ENCODE measurements at regions not wholly inside any gene's neighbourhood (a gene's known extent, or its start where the extent isn't known, plus 50 kb on each side); places are given as distances from the start of the nearest gene placed in this dataset.
A peak's percentile ranks its signal among the peaks of the same experiment; 100 is the strongest.

DNA sequence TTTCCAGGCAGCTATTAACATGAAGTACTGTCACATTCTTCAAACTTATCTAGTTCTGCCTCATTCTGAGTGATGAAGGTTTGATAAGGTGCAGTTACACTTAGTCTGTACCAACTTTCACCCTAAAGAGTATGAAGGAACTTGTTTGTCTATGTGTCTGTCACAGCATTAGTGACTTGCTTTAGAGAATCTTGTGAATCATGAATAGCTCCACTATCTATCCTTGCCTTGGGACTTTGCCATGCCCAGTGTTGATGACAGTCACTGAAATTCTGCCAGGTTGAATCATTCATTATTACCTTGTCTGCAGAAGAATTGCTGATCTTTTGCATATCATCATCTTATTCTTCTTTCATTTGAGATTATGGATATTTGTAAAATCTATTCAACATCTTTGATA lies 50.9 kb upstream of the A1CF start:
- DNase-seq, result no peak

GRCh38 chr10:50937230-50937907 lies 51.9 kb upstream of the A1CF start:
- peak; percentile 69 for DNase-seq

DNA sequence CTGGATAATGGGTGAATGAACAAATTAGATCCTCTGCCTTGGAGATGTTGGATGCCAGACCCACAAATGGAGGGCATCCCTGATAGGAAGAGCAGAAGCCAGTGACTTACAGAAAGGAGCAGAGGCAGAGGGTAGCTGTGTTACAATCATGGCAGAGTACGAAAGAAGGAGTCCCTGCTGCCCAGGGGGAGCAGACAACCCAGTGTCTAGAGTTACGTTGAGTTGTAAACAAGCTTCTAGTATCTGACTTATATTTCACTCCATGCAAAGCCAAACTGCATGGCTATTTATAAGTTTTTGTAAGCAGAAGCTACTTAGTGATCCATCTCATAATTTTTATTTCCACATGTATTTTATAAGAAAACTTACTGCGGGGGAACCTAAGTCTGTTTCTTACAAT lies 56.2 kb upstream of the A1CF start:
- no peak for DNase-seq

DNA sequence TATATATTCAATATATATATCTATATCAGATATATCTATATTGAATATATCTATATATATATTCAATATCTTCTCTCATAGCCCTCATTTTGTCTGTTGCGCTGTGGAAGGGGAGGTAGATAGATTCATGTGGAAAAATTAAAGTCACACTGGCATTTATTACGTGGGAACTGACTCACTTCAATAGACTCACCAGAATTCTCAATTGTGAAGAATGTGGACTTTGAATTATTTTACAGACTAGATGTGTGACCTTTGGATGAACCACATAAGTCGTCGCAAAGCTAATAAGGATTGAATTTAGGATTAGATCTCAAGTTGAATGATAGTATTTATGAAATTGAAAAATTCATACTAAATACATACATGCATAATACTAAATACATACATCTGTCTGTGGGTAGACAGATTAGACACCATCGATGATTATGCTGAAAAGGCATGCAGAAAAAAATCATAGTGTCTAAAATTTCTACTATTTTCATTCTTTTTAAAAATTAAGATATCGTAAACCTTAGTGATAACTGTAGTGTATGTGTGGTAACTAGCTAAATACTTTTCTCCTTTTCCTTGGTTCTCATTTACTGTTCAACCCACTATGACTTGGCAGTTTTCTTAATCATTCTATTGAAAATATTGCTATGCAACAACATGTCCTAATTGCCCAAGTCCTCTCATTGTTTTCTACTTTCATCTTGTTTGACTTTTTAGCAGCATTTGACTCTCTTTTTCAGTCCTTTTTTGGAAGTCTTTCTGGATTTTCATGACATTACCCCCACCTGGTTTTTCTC lies 61.8 kb upstream of the A1CF start:
- DNase-seq, result no peak

DNA sequence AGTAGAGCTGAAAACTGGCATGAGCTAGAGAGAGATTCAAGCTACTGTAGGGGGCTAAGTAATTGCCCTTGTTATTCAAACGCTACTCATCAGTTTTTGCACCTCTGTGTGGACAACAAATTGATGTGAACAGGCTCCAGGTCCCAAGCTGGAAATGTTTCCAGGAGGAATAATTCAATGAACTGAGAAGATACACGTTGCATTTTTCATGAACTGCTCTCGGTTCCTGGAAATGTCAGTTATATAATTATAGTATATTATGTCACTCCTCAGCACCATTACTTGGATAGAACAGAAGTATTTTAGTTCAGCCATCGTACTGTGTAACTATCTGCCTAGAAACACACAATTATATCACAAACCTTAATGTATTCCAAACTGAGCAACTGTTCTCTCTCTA lies 65.9 kb upstream of the A1CF start:
- DNase-seq, result peak; percentile 13

- DNase-seq, result no peak
Observed at GRCh38 chr10:50961297-50961696, 75.9 kb upstream of the A1CF start.

DNA sequence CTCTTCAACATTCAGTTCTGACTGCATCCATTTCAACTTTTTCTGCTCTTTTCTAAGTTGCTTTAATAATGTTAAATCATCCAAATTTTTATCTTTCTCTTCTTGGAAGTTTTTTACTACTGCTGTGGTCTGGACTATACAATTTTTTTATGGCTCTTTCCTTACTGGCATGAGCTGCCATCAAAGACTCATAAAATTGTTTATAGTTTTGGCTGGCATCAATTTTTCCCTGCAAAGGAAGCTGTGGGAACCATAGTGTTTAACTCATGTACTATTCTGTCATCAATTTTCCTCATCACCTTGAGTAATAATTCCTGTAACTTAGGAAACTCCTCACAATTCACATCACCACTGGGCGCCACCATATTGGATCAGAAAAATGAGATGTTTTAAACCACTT lies 77.6 kb upstream of the A1CF start:
- DNase-seq, result no peak

DNA sequence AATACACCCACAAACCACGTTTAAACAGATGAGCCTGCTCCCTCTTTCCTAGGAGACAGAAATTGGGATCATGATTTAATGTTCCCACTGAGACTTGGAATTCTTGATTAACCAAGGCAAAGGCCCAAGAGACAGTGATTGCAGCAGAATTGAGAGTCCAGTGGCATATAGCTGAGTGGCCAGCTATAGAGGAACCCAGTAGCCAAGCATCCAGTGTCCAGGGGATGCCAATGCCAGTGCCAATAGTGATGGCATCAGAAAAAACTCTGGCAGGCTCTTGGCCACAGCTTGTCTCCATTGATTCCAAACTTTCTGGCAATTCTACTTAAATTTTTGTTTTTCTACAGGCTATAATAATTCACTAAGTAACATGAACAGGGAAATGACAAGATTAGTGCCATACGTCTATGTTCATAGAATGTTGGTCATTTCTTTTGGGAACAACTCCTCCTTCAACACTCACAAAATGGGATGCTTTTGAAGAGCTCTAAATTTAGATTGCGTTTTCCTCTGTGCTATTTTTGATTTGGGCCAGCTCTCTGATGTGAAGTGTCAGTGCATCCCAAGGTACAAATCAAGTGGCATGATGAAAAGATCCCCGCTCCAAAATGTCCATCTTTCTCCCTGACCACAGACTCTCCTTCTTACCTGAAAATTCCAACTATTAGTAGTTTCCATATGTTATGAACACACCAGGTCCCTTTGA lies 83.1 kb upstream of the A1CF start:
- DNase-seq, result no peak

DNA sequence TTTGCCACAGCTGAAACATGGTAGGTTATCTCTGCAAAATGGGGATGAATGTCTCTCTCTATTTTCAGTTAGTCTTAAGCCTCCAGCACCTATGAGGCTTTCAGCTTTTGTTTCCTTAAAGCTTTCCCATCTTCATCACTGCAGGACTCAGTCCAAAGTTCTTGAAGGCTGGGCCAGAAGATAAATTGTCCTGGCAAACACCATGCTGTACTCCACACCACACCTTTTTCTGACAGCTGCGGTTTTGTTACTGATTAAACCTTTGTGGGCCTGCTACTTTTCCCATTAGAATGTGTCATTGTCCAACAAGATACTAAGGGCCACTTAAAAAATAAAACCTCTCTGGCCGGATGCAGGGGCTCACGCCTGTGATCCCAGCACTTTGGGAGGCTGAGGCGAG lies 87.2 kb upstream of the A1CF start:
- no peak for DNase-seq

GRCh38 chr10:50981385-50981784 lies 92.9 kb upstream of the PRKG1 start:
- DNase-seq, result no peak

- DNase-seq, result no peak
Observed at GRCh38 chr10:50981904-50982303, 92.4 kb upstream of the PRKG1 start.

GRCh38 chr10:50982989-50983388 lies 91.3 kb upstream of the PRKG1 start:
- no peak for DNase-seq

DNA sequence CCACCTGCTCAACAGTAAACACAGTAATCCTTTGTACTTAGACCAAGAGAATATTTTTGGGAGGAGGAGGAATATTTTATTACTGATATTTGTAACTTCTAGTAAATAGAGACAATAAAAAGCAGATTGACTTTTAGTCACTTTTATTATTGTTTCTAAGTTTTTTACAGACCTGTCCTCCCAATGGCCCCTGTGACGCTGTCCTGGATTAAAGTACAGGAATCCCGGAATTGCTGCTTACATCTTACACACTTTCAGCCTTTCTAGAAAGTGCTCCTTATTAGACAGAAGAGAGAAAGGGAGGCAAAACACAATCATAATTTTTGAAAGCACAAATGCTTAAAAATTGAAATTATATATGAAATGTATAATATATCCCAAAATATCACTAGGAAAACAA lies 86.4 kb upstream of the PRKG1 start:
- DNase-seq, result no peak

- peak; percentile 55 for DNase-seq
Observed at GRCh38 chr10:50988792-50989191, 85.5 kb upstream of the PRKG1 start.

DNA sequence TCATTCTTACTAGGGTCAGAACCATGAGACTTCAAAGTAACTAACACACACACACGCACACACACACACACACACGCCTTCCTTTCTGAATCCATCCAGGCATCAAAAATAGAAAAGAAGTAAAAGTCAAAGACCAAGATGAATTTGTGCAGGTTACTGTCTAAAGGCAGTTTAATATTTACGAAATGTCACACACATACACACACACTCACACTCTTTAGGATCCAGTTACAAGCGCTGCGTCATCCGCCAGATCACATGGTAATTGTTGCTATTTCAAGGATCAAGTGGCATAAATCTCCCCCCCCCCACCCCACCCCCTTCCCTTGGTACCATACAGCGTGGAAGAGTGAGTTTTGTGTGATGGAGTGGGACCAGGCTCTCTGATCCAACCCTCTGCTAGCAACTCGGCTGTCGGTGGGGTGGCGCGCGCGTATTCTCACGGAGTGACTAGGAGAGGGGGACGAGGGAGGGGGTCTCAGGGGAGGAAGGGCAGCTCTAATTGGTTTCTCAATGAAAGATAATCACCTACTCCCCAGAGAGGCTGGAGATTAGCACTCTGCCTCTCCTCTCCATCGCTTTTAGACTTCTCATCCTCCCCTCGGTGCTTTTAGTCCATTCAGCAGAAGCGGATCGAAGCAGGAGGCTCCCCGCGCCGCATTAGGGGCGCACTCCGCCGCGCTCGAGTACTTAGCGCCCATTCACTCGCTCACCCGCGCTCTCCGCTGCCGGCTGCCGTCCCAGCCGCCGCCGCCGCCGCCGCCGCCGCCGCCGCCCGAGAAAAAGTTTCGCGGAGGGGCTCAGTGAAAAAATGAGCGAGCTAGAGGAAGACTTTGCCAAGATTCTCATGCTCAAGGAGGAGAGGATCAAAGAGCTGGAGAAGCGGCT lies 83.5 kb upstream of the PRKG1 start:
- no peak for DNase-seq

DNA sequence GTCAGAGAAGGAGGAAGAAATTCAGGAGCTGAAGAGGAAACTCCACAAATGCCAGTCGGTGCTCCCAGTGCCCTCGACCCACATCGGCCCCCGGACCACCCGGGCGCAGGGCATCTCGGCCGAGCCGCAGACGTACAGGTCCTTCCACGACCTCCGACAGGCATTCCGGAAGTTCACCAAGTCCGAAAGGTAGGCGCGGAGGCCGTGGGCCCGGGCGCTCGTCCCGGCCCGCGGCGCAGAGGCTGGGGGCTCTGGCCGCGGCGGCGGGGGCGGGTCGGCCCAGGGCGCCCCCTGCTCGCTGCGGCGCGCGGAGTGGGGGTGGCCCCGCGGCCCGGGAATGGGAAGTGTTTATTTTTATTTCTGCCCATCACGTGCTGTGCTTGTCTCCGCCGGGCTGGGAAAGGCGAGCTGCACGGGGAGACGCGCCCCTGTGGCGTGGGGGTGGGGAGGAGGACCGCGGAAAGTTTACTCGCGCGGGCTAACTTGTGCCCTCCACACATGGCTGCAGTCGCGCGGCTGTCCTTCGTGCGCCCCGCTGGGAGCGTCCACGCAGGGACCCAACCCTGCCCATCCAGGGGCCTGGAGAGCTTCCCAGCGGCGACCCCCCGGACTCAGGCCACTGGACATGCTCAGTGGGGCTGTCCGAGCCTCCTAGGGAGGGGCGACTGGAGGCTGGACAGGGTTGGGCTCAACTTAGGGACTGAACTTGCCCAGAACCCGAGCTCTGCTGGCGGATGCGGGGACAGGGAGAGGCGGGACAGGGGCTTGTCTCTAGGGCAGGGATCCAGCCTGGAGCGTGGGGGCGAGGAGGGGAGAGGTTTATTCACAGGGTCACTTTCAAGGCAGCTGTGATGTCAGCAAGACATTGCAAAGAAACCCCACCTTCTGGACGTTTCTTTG lies 82.6 kb upstream of the PRKG1 start:
- no peak for DNase-seq

- no peak for DNase-seq
Observed at GRCh38 chr10:50992356-50992901, 81.9 kb upstream of the PRKG1 start.

DNA sequence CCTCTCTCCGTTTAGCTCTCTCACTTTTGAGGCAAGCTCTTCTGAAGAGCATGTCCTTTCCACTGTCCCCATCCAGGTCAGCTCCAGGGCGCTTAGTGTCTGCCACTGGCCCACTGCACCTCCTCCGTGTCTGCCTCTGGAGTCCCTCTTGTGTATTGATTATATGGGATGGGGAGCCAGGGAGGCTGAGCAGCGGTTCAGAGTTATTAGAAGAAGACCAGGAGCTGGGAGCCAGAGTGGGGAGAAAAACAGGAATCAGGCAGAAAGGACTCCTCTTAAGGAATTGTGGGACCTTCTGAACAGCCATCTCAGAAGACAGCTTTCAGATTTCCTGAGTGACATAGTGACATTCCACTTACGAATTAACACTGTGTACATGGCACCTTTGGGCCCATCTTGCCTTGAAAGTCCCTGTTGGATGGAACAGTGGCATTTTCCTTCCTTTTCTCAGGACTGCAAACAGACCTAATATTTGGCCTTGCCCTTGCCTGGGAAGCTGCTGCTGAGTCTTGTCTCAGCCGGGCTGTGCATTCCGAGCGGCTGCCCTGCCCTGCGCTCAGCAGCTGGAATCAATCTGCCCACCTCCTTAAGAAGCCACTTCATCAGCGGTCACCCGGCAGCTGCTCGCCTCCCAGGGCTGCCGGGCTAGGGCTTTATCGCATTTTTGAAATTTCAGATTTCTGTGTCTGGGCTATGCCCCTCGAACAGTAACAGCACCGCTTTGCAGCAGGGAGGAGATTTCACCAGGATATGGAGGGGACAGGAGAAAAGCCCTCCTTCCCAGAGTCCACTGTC lies 81.1 kb upstream of the PRKG1 start:
- no peak for DNase-seq

DNA sequence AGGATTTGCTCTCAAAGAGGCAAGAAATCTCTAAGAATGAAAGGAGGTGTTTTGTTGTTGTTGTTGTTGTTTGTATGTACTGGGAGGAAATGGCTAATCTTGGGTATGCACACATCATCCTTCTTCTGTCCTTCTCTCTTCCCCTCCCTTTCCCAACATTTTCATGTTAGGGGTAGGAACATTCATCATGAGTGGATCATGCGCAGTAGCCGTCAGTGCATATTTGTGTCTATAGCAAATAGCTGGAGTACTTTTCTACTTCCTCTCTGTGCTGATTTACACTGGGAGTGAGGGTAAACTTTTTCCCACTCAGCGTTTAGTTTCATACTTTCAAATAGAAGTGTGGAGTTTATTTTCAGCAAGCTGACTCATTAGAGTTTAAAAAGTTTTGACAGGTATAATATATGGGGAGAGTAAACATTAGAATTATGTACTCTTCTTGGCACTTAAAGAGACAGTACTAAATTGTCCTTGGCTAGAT lies 80.5 kb upstream of the PRKG1 start:
- DNase-seq, result no peak

DNA sequence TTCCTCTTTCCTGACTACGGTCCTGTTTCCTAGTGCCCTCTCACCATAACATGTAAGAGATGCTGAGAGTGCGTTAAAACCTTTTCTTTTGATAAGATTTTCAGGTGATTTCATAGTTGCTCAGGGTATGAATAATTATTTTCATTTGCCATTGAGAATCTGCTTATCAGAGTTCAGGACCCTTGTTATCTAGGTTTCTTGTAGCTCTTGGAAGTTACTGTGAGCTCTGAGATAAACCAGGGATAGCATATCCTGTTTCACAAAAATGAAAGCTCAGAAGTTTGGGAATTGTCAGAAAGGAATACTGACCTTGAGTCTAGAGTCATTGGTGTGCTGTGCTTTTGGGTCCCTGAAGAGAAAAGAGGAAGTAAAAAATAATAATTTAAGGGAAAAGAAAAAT lies 76.8 kb upstream of the PRKG1 start:
- DNase-seq, result peak; percentile 15

DNA sequence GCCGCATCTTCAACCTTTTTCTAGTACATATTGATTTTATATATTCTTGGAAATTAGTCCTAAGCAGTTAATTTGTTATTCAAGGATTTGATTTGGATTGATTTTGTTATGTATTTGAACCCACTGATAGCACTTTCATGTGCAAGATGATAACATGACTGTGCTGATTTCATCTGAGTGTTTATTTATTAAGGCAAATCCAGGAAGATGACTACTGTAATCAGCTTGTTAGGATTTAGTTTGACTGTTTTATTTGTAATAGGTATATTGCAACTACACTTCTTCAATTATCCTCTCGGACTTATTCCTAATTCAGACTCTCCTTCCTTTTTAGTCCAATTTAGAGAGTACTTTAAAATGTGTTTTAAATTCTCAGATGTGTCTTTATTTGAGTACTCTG lies 75.1 kb upstream of the PRKG1 start:
- no peak for DNase-seq

Data from OCI-M1 (cell line).